Hematopoietic multipotent progenitor cell treated with erythropoietin and hydrocortisone succinate and interleukin-3 and kit ligand, for 8 days (in vitro differentiated cells): ENCODE measurements at regions not wholly inside any gene's neighbourhood (a gene's known extent, or its start where the extent isn't known, plus 50 kb on each side); places are given as distances from the start of the nearest gene placed in this dataset.

Experiments used
- DNase-seq: peaks from one replicate; pipeline ENCODE4 v3.0.0-alpha.2; 2015

- DNase-seq = no peak
Observed at GRCh38 chr20:57038608-57039440, 227.6 kb downstream of the BMP7 start.

GRCh38 chr20:57040466-57040865 lies 226.0 kb downstream of the BMP7 start:
- no peak for DNase-seq

DNA sequence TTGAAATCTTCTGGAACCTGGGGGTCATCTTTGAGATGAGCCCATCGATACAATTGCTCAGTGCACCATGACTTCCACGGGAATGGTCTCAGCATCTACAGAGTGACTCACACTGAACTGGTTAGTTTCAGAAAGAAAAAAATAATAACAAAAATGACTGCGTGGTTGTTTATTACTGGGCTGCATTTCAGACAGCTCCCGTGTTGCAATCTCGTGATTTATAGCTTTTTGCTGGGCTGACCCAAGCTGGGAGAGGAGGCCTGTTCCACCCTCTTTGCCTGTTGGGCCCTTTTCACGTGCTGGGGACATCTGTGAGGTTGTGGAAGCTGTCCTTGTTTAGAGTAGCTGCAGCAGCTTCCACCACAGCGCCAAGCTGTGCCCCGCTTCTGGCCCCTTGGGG lies 225.5 kb downstream of the BMP7 start:
- DNase-seq = no peak

- no peak for DNase-seq
Observed at GRCh38 chr20:57043091-57043490, 223.3 kb downstream of the BMP7 start.

DNA sequence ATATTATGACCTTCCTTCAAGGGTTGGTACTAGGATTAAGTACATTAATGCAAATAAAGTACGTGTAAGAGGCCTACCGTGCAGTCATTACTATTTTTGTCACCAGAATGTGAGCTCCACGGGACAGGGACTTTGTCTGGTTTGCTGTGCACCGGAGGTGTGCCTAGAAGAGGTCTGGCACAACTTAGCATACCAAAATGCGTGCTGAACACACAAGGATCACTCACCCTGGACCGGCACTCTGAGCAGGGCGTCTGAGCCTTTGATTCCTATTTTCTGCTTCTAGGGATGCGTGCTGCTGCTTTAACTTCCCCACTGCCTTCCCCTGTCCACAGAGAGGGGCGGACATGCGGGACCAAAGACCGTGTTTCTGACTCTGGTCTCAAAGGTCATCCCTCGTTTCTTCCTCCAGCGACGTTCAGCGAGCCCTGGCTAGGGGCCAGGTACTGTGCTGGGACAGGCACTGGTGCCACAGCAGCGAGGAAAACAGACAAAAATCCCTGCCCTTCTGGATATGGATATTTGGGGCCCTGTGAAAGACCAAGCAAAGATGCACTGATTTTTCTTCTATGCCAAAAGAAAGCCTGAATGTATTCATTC lies 222.7 kb downstream of the BMP7 start:
- no peak for DNase-seq

DNA sequence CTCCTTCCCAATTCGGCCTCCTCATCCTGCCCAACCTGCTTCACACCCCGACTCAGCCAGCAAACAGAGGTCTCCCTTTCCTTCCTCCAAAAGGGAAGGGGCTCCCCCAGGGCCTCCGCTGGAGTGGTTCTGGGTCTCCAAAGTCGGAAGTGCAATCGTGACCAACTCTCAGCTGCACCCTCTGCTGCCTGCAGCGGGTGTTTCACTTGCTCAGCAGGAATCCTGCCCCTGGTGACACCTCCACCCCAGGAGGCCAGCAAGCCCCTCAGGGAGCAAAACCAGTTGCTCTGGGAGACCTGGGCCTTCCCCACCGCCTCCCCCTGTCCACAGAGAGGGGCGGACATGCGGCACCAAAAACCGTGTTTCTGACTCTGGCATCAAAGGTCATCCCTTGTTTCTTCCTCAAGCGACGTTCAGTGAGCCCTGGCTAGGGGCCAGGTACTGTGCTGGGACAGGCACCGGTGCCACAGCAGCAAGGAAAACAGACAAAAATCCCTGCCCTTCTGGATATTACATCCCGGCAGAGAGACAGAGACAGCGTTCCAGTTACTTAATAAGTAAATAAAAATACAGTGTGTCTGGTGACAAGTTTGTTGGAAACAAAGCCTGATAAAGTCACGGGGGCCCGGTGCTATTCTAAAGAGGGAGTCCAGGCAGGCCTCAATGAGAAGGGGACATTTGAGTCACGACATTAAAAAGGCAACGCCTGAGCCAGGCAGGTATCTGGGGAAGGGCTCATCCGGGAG lies 219.0 kb downstream of the BMP7 start:
- DNase-seq = no peak

DNA sequence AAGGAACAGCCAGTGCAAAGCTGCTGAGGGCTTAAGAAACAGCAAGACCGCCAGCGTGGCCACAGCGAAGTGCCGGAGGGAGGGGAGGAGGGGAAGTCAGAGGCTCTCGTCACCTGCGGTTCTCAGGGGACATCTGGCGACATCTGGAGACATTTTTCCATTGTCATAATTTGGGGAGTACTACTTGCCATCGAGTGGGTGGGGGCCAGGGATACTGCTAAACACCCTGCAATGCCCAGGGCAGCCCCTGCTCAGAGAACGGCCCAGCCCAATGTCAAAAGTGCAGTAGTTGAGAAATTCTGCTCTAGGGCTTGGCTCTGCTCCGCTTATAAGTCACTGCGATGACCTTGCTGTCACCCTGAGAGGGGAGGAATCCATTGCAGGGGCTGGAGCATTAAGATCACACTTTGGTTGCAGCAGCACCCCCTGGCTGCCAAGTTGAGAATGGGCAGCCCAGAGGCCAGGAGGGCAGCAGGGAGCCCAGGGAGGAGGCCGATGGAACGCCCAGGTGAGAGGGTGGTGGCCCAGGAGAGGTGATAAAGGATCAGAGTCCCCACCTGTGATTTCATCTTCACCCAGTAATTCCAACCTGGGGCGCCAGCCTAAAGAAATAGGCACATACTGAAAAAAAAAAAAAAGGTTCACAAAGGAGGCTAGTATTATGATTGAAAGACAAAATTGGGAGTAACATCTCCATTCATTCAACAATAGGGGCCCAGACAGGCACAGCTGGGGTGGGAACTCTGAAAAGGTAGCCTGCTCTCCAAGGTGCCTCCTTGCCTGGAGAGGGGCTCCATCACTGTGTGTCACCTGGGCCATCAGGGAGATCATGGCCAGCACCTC lies 218.2 kb downstream of the BMP7 start:
- DNase-seq = peak; percentile 25

DNA sequence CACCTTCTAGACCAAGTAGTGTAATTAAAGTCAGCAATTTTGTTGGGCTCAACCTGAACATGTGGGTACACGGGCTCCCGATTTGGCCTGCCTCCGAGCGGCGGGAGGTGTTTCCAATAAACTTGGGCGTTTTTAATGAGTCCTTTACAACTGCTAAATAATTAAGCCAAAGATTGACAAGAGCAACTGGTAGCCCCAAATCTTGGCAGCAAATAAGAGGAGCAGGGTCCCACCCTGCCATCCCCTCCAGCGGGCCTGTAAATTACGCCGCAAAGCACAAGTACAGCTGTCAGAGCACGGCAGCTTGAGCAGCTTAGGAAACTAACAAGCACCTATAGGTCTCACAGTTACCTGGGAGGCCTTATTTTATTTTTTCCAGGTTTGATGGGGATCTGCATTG lies 217.1 kb downstream of the BMP7 start:
- no peak for DNase-seq

DNA sequence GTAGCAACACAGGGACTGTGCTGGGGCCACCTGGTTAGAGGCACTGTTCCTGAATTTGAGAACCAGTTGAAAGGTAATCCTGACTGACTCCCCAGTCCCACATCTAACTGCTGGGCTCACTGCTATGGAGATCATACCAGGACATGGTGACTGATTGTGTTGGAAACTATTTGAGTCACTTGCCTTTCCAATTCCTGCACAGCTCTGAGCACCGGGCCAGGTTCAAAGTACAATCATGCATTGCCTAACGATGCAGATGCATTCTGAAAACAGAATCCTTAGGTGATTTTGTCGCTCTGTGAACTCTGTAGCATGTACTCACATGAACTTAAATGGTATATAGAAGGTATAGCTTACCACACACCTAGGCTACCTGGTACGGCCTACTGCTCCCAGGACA lies 215.3 kb downstream of the BMP7 start:
- no peak for DNase-seq

DNA sequence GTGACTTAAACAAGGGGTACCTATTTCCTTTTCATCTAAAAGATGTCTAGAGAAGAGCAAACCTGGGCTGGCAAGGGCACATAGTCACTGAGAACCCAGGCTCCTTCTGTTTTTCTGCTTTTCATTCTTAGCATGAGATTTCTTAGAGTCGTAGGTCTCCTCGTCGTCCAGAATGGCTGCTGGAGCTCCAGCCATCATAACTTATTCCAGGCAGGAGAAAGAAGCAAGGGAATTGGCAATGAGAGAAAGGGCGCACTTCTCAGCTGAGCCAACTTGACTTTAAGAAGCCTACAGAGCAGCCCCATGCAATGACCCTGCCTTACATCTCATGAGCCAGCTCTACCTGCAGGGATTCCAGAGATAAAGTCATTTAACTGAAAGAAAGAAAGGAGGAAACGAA lies 213.4 kb downstream of the BMP7 start:
- DNase-seq = no peak

GRCh38 chr20:57053793-57054552 lies 212.5 kb downstream of the BMP7 start:
- no peak for DNase-seq

DNA sequence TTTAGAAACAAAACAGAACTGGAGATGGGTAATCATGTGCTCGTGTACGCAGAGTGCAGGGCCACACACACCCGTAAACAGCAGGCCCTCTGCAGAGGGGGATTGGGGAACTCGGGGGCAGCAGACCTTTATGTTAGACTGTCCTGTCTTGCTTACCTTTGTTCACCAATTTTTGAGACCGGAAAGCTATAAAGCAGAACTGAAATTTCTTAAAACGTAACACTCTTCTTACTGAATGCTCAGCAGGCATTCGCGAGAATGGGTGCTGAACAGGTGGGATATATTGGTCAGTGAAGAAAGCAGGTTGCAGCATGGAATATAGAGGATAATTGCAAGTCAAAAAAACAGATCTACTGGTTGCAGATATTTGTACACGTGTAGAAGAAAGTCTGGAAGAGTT lies 211.1 kb downstream of the BMP7 start:
- DNase-seq = no peak

GRCh38 chr20:57056651-57057050 lies 209.8 kb downstream of the BMP7 start:
- DNase-seq = no peak

GRCh38 chr20:57059055-57059596 lies 207.3 kb downstream of the BMP7 start:
- no peak for DNase-seq

GRCh38 chr20:57060407-57061050 lies 205.9 kb downstream of the BMP7 start:
- DNase-seq = no peak

DNA sequence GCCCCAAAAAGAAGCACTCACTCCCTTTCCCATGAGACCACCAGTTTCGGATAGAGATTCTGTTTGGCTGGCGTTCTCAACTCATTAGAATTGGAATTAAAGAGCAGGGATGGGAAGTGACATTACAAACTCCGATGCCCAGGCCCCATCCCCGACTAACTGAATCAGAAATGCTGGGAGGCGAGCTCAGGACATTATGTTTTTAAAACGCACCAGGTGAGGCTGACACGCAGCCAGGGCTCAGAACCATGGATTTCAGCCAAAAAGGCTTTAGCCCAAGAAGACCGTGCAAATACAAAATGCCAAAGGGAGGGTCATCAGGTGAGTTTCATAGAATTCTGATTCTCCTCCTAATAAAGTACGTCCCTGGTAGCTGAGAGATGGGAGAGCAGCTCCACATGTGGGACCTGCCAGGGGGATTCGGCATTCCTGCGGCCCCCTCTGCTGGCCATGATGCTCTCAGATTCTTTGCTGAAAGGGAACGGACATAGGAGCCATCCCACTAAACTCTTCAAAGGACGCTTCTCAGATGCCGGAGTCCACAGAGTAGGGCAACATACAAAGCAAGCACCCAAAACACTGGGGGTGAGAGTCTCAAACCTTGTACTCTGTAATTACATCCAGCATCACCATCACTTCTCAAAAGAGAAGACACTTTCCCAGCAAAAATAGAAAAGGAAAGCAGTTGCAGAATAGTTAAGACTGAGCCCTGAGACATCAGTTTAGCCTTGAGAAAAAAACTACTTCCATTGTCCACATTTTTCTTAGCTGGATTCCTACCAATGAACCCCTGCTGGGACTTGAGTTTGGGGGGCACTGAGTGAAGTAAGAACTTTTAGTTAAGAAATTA lies 205.2 kb downstream of the BMP7 start:
- no peak for DNase-seq

DNA sequence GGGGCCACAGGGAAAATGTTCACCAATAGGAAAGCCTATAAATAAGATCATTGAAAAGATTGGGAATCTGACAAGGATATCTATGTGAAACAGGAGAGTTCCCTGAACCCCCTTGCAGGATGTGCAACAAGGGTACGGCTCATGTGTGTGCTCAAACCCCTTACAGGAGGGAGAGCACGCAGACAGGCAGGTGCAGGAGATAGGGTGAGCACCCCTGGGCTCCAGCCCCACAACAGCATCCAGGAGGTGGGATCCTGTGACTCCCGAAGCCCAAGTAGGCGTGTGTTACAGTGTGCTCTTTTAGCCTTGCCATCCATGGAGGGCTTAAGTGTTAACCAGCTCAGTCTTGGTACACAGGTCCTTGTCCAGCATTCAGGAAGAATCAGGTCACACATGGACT lies 204.2 kb downstream of the BMP7 start:
- no peak for DNase-seq

DNA sequence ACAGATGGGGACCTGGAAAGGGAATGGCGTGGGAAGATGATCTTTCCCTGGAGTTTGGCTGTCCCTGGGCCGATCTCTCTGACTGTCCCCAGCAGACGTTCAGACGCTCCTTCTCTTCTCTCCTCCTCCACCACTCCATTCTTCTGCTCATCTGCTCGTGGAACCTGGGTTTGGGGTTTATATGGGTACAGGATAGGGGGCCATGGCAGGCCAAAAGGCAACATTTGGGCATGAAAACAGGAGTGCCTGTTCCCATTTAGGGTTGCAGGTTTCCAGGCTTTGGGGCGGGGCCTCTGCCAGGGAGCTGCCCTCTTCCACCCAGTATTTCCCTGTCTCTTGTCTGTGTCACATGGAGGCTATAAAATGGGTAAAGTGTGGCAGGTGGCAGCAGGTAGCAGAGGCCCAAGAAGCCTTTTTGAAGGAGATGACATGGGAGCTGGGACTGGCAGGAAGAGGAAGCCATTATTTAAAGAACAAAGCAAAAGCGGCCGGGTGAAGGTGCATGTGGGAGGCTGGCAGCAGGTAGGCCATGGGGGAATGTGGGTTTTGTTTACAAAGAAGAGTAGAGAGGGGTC lies 203.7 kb downstream of the BMP7 start:
- no peak for DNase-seq

DNA sequence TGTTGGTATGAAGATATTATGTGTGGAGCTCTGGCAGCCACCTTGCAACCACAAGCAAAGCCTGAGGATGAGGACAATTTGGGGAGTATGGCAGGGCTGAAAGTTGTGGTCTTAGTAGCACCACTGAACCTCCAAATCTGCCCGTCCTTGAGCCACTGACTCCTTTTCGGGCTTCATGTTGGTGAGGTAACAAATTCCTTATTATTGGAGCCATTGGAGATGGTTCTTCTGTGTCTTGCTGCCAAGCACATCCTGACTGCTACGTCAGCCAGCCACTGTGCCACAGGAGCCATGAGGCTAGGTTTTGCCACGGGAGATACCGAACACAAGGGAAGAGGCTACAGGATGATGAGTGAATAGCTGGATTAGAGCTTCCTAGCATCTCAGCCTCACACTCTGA lies 201.6 kb downstream of the BMP7 start:
- DNase-seq = no peak

DNA sequence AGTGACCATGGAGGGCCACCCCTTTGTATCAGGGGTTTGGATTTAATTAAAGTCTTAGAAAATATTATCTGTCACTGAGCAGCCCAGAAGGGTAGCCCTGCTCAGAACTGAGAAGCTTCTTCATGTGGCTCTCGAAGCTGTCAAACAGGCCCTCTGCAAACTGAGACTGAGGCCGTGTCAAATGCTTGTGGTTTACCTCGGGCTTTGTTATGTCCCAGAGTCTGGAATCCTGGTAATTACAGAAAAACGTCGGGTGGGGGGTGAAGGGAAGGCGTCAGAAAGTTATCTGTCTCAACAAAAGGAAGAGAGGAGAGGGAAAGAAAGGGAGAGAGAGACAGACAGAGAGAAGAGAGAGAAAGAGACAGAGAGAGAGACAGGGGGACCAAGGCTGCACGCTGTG lies 200.8 kb downstream of the BMP7 start:
- no peak for DNase-seq
